ENCODE measurements at regions not wholly inside any gene's neighbourhood (a gene's known extent, or its start where the extent isn't known, plus 50 kb on each side); places are given as distances from the start of the nearest gene placed in this dataset.
"Not testable (repeated sequence)": the region's sequence is repeated elsewhere in the genome, so short reads cannot be mapped to it uniquely, and the experiment has no call there.

DNA sequence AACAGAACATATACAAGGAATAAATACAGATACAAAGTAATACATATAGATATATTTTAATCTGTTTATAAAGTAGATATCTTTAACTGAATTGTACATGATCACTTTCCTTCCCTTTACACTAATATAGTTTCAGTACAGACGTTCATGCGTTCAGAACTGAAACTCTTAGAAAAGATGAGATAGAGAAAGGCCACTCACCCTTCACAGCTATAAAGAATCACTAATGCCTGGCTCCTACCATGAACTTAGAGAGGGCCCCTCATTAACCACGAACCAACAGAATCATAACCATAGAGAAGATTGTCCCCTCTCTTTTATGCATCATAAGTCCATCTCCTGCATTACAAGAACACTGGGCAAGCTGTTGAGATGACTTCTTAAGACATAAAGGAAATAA is 399.0 kb downstream of the COG6 start:
- not testable (repeated sequence) for DNase-seq

DNA sequence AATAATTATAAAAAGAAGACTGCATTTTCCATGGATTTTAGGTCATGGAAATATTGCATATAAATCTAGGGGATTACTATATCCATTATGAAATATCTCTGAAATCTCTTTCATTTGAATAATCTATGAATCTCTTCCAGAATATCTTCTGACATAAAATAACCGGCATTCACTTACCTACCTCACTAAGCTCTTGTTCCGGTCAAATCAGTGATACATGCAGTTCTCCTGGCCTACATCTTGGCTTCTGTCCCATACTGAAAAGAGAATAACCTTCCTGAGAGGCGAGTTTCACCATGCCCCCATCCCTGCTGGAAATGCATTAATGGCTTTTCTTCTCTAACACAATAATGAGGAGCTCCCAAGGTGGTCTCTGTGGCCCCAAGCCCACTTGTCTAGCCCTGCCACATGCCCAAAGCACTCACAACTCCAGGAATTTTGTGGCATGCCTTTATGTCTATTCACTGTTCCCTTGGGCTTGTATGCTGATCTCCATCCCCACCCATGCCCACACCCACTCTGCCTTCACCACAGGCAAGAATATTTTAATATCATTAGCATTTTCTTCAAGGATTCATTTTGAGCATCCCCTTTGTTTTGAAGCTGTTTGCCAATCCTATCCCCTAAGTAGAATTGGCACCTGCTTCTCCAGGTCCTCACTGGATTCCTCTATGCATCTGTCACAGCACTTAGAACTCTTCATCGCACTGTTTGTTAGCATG is 401.6 kb downstream of the COG6 start:
- no peak for DNase-seq

DNA sequence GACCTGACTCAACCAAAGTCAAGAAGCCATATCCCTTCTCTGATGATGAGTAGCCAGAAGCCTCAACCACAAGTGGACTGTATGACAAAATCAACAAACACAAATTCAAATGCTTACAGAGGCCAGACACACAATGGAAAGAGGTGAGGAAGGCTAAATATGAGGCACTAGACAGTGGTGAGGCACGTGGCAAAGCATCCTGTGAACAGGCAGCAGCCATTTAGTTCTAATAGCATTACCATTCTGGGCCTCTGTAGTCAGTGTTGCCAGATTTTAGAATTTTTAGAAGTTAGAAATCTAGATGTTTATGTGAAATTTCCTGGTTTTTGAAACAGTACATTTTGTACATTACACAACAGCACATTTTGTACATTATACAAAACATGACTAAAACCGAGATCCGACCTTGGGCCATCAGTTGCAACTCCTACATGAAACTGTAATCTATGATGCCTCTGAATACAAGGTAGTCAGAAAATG is 403.3 kb downstream of the COG6 start:
- no peak for DNase-seq

DNA sequence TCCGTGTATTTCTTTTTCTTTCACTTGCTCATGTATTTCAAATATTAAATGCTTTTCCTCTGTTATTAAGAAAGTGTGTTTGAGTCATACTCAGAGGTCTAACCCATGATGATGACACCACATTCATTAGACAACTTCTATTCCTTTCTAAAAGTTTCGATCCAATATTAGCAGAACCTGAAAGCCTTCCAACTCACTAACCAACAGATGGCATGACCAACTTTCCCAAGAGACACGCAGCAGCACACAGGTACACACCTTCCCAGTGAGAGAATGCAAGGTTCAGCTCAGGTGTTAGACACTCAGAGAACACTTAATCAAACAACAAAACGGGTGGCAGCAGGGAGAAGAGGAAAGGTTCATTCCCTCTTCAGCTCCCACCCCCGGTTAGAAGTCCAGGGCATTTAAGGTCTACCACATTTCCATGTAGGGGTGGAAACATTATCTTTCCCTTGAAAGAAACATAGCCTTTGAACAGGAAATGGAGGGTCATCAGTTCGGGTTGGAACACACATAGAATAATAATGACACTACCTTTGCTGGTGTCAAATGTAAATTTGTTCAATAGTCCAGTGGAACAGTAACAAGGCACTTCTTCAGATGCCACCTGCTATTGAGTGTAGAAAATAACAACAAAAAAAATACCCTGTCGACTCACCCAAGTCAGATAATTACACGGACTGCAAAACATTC is 404.2 kb downstream of the COG6 start:
- DNase-seq, result no peak

DNA sequence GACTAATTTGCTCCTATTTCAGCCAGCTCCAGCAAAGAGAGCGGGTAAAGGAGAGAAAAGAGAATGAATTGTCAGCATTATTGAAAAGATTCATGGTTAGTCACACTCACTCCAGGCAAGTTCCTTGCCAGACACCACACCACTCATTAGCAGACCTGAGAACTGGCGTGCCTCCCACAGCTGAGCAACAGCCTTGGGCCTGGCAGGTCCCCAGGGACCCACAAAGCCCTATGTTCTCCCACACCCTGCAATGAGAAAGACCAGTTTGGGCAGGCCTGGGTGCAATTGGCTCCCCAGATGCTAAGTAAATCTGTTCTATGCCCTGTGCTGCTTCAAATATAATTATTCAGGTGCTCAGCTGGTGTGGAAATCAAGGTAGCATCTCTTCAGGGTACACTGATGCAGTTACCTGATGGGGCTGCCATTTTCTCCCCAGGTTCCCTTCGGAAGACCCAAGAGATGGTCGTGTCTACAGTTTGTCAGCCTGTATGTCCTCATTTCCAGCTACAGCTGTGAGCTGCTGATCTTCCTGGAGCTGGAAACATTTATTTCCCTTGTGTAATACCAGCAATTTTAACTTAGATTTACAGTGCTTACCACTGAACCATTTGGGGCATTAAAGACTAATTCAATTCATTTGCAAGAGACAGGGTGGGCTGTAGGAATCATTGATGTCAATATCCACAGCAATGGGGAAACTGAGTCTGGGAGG is 405.0 kb downstream of the COG6 start:
- no peak for DNase-seq

DNA sequence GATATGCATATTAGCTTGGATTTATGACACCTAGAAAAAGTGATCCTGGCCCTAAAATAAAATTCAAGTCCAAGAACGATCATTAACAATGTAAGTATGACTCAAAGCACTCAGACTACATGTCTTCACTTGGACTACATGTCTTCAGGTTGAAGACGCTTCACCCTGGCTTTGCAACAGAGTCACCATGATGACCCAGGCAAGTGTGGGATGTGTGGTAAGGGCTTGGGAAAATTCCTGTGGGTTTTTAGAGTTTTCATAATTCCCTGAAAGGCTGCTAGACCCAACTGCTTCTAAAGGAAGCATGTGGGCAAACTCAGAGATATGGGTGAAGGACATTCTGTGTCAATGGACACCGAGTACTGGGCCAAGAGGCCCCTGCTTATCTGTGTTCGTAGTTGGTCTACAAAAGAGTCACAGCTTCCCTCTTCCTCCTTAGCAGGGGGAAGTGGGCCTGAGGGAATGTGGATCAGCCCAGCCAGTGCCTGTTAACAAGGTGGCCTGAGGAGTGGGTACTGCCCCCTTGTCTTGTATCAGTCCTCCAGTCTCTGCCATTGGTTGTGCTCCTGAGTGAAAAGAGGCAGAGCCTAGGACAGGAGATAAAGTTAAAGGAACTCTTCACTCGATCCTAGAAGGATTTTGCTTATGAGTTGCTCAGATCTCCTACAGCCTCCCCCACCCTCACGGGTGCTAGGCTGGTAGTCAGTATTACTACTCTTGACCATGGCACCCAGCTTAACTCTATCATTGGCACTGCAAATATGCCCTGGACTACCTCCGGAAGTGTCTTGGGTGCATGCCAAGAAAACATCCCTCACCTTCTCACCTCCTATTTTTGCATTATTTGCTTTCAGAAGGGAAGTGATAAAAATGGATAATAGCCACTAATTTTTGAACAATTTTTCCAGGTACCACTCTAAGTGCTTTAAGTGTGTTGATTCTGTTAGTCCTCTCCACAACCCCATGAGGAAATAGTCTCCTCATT is 406.3 kb downstream of the COG6 start:
- DNase-seq, result no peak

DNA sequence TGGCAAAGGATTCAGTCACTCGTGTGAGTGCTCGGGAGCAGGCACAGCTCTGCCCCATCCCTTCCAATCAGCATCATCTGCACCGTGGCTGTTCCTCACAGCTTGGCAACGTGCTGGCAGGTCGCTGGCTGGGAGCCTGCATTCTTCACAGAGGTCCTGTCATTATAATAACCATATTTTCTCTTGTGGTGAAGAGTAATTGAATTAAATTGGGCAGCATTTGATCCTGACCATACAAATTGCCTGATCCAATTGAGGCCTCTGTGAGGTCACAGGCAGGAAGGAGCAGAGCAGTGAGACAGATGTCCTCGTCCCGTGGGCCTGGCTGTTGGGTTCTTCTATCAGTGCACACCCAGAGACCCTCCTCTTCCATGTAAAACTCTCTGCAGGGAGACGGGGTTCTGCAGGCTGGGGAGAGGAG is 407.8 kb downstream of the COG6 start:
- no peak for DNase-seq

DNA sequence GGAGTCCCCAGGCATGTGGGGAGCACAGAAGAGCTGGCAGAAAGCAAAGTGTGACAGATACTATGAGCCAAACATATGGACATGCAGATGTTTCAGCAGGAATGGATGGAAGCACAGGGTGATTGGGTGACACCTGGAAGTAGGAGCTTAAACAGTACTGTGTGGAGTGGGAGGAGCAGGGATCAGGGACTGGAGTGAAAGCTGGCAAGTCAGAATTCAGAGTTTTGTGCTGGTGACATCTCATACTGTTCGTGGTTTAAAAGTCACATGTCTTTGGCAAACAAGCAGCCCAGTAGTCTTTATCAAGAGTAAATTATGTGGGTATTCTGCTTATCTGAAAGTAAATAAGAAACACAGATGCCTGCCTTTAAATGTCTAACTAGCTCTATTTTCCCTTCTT is 408.2 kb downstream of the COG6 start:
- DNase-seq, result no peak

DNA sequence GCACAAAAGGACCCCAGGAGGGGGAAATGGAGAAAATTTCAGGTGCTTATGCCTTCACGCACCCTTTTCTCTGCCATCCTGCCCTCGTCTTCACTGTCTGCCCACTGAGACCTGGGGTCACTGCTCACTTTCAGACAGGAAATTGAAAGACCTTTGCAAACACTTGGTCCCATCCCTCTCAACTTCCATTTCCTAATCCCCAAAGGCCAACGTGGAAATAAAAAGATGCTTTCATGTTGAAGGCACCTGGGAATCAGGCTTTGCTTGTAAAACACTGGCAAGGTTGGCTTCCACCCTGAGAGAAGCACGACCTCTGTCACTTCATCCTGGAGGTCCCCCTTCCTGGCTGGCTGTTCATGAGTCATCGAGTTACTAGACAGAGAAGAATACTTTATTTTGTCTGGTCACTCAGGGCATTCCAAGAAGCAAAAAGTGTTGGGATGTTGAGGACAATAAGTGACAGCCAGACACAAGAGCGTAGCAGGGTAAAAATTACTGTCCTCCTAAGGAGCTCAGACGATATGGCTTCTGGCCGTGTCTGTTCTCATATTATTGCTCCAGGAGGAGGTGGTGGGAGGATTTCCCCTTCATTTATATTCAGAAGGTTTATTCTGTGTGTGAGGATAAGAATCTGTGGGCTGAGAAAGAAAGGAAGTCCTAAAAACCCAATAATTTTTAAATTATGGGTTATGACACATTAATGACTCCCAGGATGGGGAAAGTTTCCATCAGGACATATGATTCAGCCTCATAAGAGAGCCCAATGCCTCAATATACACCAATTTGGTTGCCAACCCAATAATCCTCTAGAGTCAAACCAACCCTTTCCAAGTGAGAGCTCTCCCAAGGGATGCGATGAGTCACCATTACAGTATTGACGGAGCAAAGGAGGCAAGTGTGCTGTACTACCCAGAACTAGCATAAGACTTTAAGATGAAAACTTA is 409.0 kb downstream of the COG6 start:
- no peak for DNase-seq

DNA sequence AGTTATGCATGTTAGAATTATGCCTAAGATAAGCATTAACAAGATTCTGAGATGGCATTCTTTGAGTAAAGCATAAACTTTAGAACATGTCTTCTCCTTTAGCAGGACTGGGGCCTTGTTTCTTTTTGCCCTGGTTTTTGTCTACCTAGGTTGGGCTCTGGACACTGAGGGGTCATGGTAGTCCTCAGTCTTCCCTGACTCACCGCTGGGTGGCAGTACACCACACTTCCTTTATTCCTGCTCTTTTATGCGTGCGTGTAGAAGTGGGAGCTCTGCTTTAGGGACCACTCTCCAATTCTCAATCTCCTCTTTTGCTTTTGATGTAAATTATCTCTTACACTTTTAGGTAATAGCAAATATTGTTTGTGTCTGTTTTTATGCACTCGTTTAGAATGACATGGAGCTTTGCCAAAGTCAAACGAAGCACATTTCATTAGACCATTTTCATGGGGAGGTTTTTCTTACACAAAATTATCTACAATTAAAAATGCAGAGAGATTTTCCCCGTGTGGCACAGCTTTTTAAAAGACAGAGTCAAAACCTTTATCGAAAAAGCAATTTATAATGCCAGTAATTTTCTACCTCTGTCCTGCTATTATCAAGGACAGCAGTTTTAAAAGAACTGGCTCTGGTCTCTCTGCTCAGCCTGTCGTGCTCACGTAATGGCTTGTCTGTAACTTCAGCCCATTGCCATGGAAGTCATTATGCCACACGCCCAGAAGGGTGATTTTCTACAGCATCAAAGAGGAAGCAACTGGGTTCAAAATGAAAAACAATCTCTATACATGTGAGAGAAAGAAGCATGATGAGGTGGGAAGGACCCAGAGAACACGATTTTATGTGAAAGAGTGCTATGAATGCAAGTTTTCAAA is 413.9 kb downstream of the COG6 start:
- peak; percentile 61 for DNase-seq

DNA sequence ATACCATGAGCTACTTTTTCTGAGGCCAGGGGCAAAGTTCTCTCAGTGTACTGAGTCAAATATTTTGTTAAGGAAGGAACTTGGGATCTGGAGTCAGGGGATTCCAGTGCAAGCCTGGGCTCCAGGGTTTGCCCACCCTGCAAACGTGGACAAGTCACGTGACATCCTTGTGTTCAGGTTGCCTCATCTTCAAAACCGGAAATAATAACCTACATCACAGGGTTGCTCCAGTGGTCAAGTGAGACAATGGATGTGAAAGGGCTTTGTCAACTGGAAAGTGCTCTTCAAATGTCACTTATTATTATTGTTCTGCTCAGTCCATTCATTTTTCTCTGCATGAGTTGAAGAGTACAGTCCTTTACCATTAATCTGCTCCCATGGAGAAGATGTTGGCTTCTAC is 414.9 kb downstream of the COG6 start:
- no peak for DNase-seq

DNA sequence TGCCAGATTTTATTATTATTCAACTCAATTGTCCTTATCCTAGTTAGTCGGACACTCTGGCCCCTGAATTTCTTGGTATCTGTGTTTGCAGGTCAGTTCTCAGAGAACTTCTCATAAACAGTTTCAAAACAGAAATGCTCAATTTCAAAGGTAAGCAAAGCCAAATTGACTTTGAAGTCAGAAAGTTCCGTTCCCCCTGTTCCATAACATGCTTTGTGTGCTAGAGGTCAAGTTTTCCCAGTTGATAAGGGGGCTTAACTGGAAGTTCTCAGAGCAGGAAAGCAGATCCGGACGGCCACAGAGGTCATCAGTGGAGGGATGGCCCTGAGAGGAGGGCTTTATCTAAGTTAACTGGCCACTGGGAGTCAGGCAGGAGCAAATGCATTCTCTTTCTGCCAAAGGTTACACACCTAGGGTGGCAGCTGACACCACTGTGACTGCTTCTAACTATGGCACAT is 417.2 kb downstream of the COG6 start:
- no peak for DNase-seq

DNA sequence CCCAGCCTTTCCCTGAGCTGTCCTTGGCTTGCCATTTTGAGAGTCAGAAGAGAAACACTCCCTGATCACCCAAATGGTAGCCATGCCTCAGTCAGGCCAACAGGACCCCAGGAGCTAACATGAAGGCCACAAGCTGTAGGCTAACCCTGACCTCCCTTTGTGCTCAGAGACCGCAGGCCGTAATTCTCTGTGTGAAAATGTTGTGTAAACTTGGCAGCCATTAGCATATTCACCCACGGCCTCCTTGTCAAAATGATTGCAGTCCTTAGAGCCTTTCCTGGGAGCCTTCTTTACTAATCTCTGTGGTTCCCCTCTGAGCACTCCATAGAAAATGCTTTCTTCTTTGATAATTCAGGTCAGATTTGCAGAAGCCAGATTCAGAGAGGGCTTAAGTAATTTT is 418.9 kb downstream of the COG6 start:
- DNase-seq, result no peak

DNA sequence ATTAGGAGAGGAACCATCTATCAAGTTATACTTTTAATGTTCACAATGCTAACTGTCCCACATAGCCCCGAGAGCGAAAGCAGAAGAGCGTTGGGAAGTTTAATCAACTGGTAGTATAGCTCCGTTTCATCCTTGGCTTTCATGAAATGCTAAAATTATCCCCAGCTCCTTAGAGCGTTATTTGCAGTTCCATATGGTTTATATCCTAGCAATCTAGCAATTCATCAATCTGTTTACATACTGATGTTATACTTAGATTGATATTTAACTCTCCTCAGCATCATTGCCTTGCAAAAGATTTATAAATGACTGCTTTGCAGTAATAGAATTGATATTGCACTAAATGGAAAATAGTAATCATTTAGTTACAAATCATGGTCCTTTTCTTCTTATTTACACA is 419.8 kb downstream of the COG6 start:
- no peak for DNase-seq

DNA sequence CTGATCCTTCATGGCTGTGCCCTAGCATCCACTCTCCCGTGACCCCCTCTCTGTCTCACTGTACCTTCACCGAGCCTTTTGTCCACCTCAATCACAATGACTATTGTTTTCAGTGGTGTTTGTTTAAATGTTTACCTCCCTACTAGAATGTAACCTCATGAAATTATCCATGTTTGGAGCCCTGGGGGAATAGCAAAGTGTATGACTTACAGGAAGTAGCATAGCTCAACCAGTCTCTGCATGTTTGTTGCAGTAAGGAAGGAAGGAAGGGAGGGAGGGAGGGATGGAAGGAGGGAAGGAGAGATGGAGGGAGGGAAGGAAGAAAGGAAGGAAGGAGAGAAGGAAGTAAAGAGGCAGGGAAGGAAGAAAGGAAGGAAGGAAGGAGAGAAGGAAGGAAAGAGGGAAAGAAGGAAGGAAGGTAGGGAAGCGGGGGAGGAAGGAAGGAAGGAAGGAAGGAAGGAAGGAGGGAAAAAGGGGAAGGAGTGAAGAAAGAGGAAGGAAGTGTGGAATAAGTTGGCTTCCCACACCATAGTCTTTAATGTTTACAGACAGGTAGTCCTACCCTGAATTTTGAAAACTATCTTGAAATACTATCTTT is 421.4 kb downstream of the COG6 start:
- no peak for DNase-seq

DNA sequence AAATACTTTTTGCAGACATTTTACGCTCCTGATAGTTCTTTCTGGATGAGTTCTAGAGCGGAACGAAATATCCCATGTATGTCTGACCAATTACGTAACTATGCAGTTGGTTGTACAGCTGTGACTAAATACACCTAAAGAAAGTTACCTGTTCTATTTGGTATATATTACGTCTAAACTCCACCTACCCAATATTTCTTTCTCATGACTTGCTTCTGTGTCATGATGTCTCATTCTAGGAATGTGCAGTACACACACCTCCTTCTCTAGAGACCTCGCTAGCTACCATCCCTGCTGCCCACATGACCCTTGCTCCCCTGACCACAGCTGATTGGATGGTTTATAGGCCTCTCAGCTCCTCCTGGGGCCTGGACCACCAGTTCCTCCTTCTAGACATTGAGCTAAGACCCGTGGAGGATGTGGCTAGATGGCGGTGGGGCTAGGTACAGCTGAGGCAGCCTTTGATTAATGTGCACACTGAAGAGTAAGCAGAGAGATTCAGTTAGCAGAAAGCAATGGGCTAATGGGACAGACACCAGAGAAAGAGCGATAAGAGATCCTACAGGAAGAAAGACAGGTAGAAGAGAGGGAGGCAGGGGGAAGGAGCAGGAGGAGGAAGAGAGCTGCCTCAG is 422.1 kb downstream of the COG6 start:
- no peak for DNase-seq

DNA sequence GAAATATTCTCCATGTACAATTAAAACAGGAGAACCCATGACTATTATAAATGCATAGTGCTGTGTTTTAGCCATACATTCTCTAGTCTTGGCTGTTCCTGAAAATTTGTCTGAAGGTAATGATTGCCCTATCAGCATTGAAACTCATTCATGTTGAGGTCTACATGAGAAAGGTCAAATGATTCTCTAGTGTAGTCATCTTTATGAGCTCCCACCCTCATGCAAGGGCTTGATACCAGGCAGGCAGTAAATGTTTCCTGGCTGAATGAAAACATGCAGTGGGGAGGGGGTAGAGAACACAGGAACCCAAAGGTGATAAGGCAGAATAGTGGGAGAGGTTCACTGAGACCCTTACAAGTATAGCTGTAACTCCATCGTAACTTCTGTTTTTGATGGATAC is 424.3 kb downstream of the COG6 start:
- no peak for DNase-seq

DNA sequence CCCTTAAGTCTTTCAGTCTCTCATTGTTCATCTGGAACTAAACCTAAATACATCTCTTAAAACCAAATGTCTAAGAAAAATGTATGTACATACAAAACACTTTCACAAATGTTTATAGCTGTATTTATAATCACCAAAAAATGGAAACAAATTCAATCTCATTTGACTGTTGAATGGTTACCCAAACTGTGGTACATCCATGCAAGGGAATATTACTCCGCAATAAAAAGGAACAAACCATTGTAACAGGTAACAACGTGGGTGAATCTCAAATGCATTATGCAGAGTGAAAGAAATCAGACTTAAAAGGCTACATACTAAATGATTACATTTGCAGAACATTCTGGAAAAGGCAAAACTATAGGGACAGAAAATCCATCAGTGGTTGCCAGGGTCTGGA is 425.2 kb downstream of the COG6 start:
- DNase-seq, result no peak

DNA sequence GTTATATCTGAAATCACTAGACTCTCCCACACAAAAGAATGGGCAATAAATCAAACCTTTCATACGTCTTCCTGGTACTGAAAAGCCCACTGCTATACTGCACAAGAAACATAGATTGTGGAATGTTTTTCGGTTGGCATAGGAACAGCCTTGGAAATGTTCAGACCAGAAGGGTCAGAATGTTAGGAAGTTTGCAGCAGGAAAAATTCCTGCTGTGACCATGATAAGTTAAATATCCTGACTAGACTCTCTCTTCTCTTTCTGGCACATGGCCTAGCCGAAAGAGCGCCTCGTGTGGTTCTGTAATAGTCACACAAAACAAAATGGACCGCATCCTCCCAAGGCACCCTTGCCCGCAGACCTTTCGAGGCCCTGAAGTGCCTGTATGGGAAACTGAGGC is 427.2 kb downstream of the COG6 start:
- no peak for DNase-seq

DNA sequence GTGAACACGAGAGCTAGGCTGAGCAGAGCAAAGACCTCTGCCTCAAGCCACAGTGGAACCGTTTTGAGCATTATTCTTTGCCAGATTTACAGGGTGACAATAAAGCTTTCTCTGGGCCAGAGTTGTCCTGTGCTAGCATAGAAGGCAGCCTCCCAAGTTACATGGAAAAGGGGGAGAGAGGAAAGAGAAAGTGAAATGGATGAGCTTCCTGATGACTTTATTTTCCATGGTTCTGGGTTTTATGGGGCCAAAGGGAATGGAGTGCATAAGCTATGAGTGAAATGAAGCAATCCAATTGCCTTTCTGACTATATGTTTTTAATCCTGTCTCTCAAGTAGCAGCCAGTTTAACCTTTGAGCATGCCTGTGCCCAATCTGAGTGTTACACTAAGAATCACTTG is 428.4 kb downstream of the COG6 start:
- DNase-seq, result no peak

Data from activated T-cell treated with anti-CD3 and anti-CD28 coated beads for 4 hours (primary cell).